Liver (tissue), 8 donors: ENCODE measurements at regions not wholly inside any gene's neighbourhood (a gene's known extent, or its start where the extent isn't known, plus 50 kb on each side); places are given as distances from the start of the nearest gene placed in this dataset.

Experiments
- DNase-seq: peaks from one replicate; pipeline ENCODE4 v3.0.0-alpha.2; 2017; ENCODE audit warnings: low spot score
- H3K27ac ChIP-seq, 2 donors: one replicate each; pipeline ENCODE4 v1.7.0; 2013; ENCODE audit warnings: inconsistent platforms in 2 of 2, low read length in 2 of 2, control low read depth in 1 of 2, low read depth in 1 of 2, mild to moderate bottlenecking in 1 of 2
- H3K27me3 ChIP-seq, 4 donors: one replicate each; pipeline versions ENCODE4 v1.6.1 to v1.7.0; 2013; ENCODE audit warnings: low read length in 3 of 4, inconsistent platforms in 1 of 4, mild to moderate bottlenecking in 1 of 4, moderate library complexity in 1 of 4; ENCODE audit not compliant: control insufficient read depth in 4 of 4, insufficient read depth in 4 of 4
- H3K36me3 ChIP-seq, 4 donors: one replicate each; pipeline versions ENCODE4 v1.6.1 to v1.7.0; 2013; ENCODE audit warnings: low read length in 3 of 4, mild to moderate bottlenecking in 3 of 4, low read depth in 1 of 4, moderate library complexity in 1 of 4; ENCODE audit not compliant: control insufficient read depth in 4 of 4, insufficient read depth in 3 of 4
- H3K4me1 ChIP-seq, 4 donors: one replicate each; pipeline versions ENCODE4 v1.6.1 to v1.7.0; 2013; ENCODE audit warnings: low read length in 3 of 4, mild to moderate bottlenecking in 3 of 4, moderate library complexity in 1 of 4; ENCODE audit not compliant: control insufficient read depth in 4 of 4, insufficient read depth in 4 of 4
- H3K4me3 ChIP-seq, 3 donors: one replicate each; pipeline versions ENCODE4 v1.6.1 to v1.7.0; 2013; ENCODE audit warnings: low read length in 3 of 3, control low read depth in 1 of 3, low read depth in 1 of 3, mild to moderate bottlenecking in 1 of 3
- H3K9ac ChIP-seq, 2 donors: one replicate each; pipeline ENCODE4 v1.7.0; 2013; ENCODE audit warnings: low read length in 2 of 2, mild to moderate bottlenecking in 2 of 2, moderate library complexity in 2 of 2, control low read depth in 1 of 2, low read depth in 1 of 2
- H3K9me3 ChIP-seq, 4 donors: one replicate each; pipeline versions ENCODE4 v1.6.1 to v1.7.0; 2013; ENCODE audit warnings: low read length in 3 of 4; ENCODE audit not compliant: control insufficient read depth in 4 of 4
- ATF3 ChIP-seq: IDR thresholded peaks from 2 replicates; pipeline ENCODE4 v1.6.1; 2016; ENCODE audit warnings: antibody characterized with exemption
- CTCF ChIP-seq: fragments of 150-350 bp; IDR thresholded peaks from 2 replicates; pipeline ENCODE4 v1.5.1; 2017; ENCODE audit warnings: improper control_type of control experiment, low read depth, low read length; ENCODE audit not compliant: missing input control
- EGR1 ChIP-seq, 2 donors: IDR thresholded peaks; 2 replicates each; pipeline ENCODE4 v1.6.1; 2016 to 2018; ENCODE audit warnings: antibody characterized with exemption in 2 of 2, low read depth in 2 of 2
- FOXA1 ChIP-seq: IDR thresholded peaks from 2 replicates; pipeline ENCODE4 v1.6.1; 2016; ENCODE audit warnings: antibody characterized with exemption
- FOXA2 ChIP-seq: IDR thresholded peaks from 2 replicates; pipeline ENCODE4 v1.6.1; 2016; ENCODE audit warnings: antibody characterized with exemption
- GABPA ChIP-seq, 2 donors: IDR thresholded peaks in 1 of 2; conservative IDR thresholded peaks in 1 of 2; 2 replicates each; pipeline ENCODE4 v1.6.1; 2016; ENCODE audit warnings: antibody characterized with exemption in 2 of 2, mild to moderate bottlenecking in 1 of 2, moderate library complexity in 1 of 2
- HNF4A ChIP-seq, 2 donors: conservative IDR thresholded peaks; 2 replicates each; pipeline ENCODE4 v1.6.1; 2016; ENCODE audit warnings: antibody characterized with exemption in 2 of 2, mild to moderate bottlenecking in 2 of 2
- HNF4G ChIP-seq: IDR thresholded peaks from 2 replicates; pipeline ENCODE4 v1.6.1; 2016; ENCODE audit warnings: antibody characterized with exemption
- JUND ChIP-seq, 2 donors: IDR thresholded peaks; 2 replicates each; pipeline ENCODE4 v1.6.1; 2016; ENCODE audit warnings: antibody characterized with exemption in 2 of 2
- NR2F2 ChIP-seq: IDR thresholded peaks from 2 replicates; pipeline ENCODE4 v1.6.1; 2016; ENCODE audit warnings: antibody characterized with exemption
- RAD21 ChIP-seq, 2 donors: IDR thresholded peaks; 2 replicates each; pipeline ENCODE4 v1.6.1; 2016; ENCODE audit warnings: antibody characterized with exemption in 2 of 2, mild to moderate bottlenecking in 2 of 2
- REST ChIP-seq: IDR thresholded peaks from 2 replicates; pipeline ENCODE4 v1.6.1; 2016; ENCODE audit warnings: antibody characterized with exemption, mild to moderate bottlenecking
- RXRA ChIP-seq, 2 donors: IDR thresholded peaks; 2 replicates each; pipeline ENCODE4 v1.6.1; 2017 to 2018; ENCODE audit warnings: antibody characterized with exemption in 2 of 2, mild to moderate bottlenecking in 1 of 2
- SP1 ChIP-seq: IDR thresholded peaks from 2 replicates; pipeline ENCODE4 v1.6.1; 2018; ENCODE audit warnings: antibody characterized with exemption, mild to moderate bottlenecking
- TAF1 ChIP-seq: conservative IDR thresholded peaks from 2 replicates; pipeline ENCODE4 v1.6.1; 2016; ENCODE audit warnings: antibody characterized with exemption, mild to moderate bottlenecking
- YY1 ChIP-seq: IDR thresholded peaks from 2 replicates; pipeline ENCODE4 v1.6.1; 2016; ENCODE audit warnings: antibody characterized with exemption, mild to moderate bottlenecking
- ZBTB33 ChIP-seq: IDR thresholded peaks from 2 replicates; pipeline ENCODE4 v1.6.1; 2016; ENCODE audit warnings: antibody characterized with exemption
- WGBS: extraction: QIAGEN DNeasy Blood & Tissue Kit; methylation state at CpG from one replicate; pipeline ENCODE4 v1.1.7; 2013; 5-methylcytosine and 5-hydroxymethylcytosine counted together
- TF ChIP-seq, protein P1 (sequence below): IDR thresholded peaks from 2 replicates; pipeline ENCODE4 v1.6.1; 2016; ENCODE audit warnings: antibody characterized with exemption
- donor health status: healthy.
- donor health status: healthy.
- donor health status: healthy.
- donor health status: healthy.
- donor health status: healthy.

- TF ChIP-seq REST: peak; percentile 23
- TF ChIP-seq SP1: peak; percentile 14
- no peak for TF ChIP-seq HNF4G
- peak; percentile 83 for TF ChIP-seq ATF3
- no peak for TF ChIP-seq TAF1
- TF ChIP-seq, protein P1, sequence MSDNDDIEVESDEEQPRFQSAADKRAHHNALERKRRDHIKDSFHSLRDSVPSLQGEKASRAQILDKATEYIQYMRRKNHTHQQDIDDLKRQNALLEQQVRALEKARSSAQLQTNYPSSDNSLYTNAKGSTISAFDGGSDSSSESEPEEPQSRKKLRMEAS: no peak
- TF ChIP-seq JUND (IDR thresholded peaks at IDR 0.05): peak in 1 of 2 donors; percentile 73
- no peak for TF ChIP-seq NR2F2
- no peak for TF ChIP-seq FOXA2
- TF ChIP-seq FOXA1: no peak
- TF ChIP-seq CTCF: no peak
- peak in 1 of 2 donors; percentile 38 for TF ChIP-seq HNF4A (conservative IDR thresholded peaks at IDR 0.05)
- TF ChIP-seq RXRA (IDR thresholded peaks at IDR 0.05): peak in 1 of 2 donors; percentile 36
- no peak for TF ChIP-seq RAD21 (IDR thresholded peaks at IDR 0.05)
- peak; percentile 41 for TF ChIP-seq ZBTB33
- no peak for TF ChIP-seq GABPA (IDR thresholded peaks at IDR 0.05 in 1 of 2, conservative IDR thresholded peaks at IDR 0.05 in 1 of 2)
- TF ChIP-seq YY1: peak; percentile 43
- peak in 1 of 2 donors; percentile 59 for TF ChIP-seq EGR1 (IDR thresholded peaks at IDR 0.05; ENCODE audit: low read depth in 2 of 2)
- Histone ChIP-seq H3K27ac (peak overlapping the region; percentile 82 to 95), H3K27me3 (no peaks in the 10 kb centered on the region), H3K9me3 (no peaks in the 10 kb centered on the region), H3K36me3 (no peaks in the 10 kb centered on the region), H3K4me1 (peaks cover 1 to 7% (median 7%) of the 10 kb centered on the region in 4 donors), H3K4me3 (no peak overlapping the region), H3K9ac (no peak overlapping the region)
- DNase-seq: no peak
- 72% methylated on average over 2 of the region's 2 CpGs for WGBS
These were observed 226.6 kb upstream of the BMPER start for GRCh38 chr7:33678569-33679335.
